BLaER1 treated with 17β-estradiol and CSF1 and Interleukin-3, amounts not matched to agents 10 nM and 100 nM (cell line): ENCODE measurements at regions not wholly inside any gene's neighbourhood (a gene's known extent, or its start where the extent isn't known, plus 50 kb on each side); places are given as distances from the start of the nearest gene placed in this dataset.

ENCODE experiments used
- H3K27ac ChIP-seq, 11 experiments: shearing (Covaris generic); formaldehyde crosslinking; 2 replicates each; pipeline ENCODE4 v1.8.1; 2022
- H3K27me3 ChIP-seq, 11 experiments: shearing (Covaris generic); formaldehyde crosslinking; 2 replicates each; pipeline ENCODE4 v1.8.1; 2022
- H3K36me3 ChIP-seq, 11 experiments: shearing (Covaris generic); formaldehyde crosslinking; 2 replicates each; pipeline ENCODE4 v1.8.1; 2022
- H3K4me1 ChIP-seq, 10 experiments: shearing (Covaris generic); formaldehyde crosslinking; 2 replicates each; pipeline ENCODE4 v1.8.1; 2022
- H3K4me2 ChIP-seq, 11 experiments: shearing (Covaris generic); formaldehyde crosslinking; 2 replicates each; pipeline ENCODE4 v1.8.1; 2022
- H3K4me3 ChIP-seq, 10 experiments: shearing (Covaris generic); formaldehyde crosslinking; 2 replicates each; pipeline ENCODE4 v1.8.1; 2022
- H3K9ac ChIP-seq, 11 experiments: shearing (Covaris generic); formaldehyde crosslinking; 2 replicates each; pipeline ENCODE4 v1.8.1; 2022
- H3K9me3 ChIP-seq, 11 experiments: shearing (Covaris generic); formaldehyde crosslinking; replicated peaks in 1 of 11; 2 replicates each; pipeline ENCODE4 v1.8.1; 2022
- H4K20me1 ChIP-seq, 11 experiments: shearing (Covaris generic); formaldehyde crosslinking; 2 replicates each; pipeline ENCODE4 v1.8.1; 2022
- Cebpa-rat ChIP-seq, 11 experiments: shearing (Covaris generic); IDR thresholded peaks; 2 replicates each; pipeline ENCODE4 v1.8.1; 2022

DNA sequence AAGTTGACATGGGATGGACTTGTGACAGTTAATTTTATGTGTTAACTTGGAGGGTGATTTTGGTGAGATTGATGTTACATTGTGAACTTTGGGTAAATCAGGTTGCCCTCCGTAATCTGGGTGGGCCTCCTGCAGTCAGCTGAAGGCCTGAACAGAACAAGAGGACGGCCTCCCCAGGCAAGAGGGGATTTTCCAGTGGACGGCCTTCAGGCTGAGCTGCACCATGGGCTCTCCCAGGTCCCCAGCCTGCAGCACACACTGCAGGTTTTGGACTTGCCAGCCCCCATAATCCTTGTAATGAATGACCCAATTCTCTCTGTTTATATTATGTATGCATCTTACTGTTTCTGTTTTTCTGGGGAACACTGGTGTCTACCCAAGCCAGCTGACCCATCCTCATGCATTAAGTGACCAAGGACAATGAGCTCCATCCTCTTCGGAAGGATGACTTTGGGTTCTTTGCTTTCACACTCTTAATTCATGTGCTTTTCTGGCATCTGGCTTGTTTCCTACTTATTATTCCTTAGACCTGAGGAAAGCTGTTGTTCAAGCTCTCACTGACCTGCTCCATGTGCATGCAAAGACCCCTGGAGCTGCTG, 64.2 kb downstream of the DACT2 start:
- no peak for TF ChIP-seq Cebpa-rat (IDR thresholded peaks at IDR 0.05)
- H4K20me1 ChIP-seq, result no peaks in the 10 kb centered on the region
- no peaks in the 10 kb centered on the region for H3K36me3 ChIP-seq
- H3K27me3 ChIP-seq, result no peaks in the 10 kb centered on the region
- H3K4me2 ChIP-seq, result peak overlapping the region in 1 of 11 experiments; percentile 20; a peak in 1 of 22 replicates
- H3K9ac ChIP-seq, result no peak overlapping the region
- H3K27ac ChIP-seq, result no peak overlapping the region
- H3K9me3 ChIP-seq, result peaks cover 10 to 20% (median 16%) of the 10 kb centered on the region in 11 experiments; a peak in 21 of 22 replicates
- H3K4me1 ChIP-seq, result peaks cover under 1 to 18% (median 12%) of the 10 kb centered on the region in 10 experiments; a peak in 11 of 20 replicates
- H3K4me3 ChIP-seq, result no peak overlapping the region

DNA sequence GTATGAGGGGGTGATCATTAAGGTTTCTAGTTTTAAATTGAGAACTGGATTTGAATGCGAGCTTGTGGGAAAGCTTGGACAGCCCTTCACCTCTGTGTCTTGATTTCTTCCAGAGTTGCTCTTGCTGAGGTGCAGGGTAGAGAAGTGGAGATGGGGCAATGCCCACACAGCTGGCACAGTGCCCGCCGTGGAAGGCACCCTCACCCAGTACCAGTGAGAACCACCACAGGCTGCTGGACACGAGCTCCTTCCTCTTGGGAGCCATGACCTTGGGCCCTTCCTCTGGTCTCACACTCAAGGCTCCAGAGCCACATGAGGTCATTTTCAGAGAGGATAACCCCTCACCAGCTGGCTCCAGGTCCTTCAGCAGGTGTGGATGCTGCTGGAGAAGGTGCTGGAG, 67.3 kb downstream of the DACT2 start:
- Histone ChIP-seq H3K9me3 (peaks cover 10 to 20% (median 16%) of the 10 kb centered on the region in 11 experiments; a peak in 21 of 22 replicates), H3K4me3 (no peak overlapping the region), H3K27me3 (peaks cover 0 to 13% (median 0%) of the 10 kb centered on the region in 11 experiments; a peak in 6 of 22 replicates), H3K4me2 (no peak overlapping the region), H3K9ac (no peak overlapping the region), H4K20me1 (no peaks in the 10 kb centered on the region), H3K4me1 (peaks cover 11 to 43% (median 27%) of the 10 kb centered on the region in 10 experiments), H3K36me3 (no peaks in the 10 kb centered on the region), H3K27ac (no peak overlapping the region)
- TF ChIP-seq Cebpa-rat (IDR thresholded peaks at IDR 0.05), result no peak

- H3K27me3 ChIP-seq, result peaks cover 0 to 14% (median 0%) of the 10 kb centered on the region in 11 experiments; a peak in 6 of 22 replicates
- peaks cover 11 to 43% (median 27%) of the 10 kb centered on the region in 10 experiments for H3K4me1 ChIP-seq
- H3K9ac ChIP-seq, result no peak overlapping the region
- H3K4me2 ChIP-seq, result peak overlapping the region in 4 of 11 experiments; percentile 10 to 70 (median 14); a peak in 1 of 22 replicates
- no peaks in the 10 kb centered on the region for H3K36me3 ChIP-seq
- H3K27ac ChIP-seq, result no peak overlapping the region
- no peaks in the 10 kb centered on the region for H4K20me1 ChIP-seq
- H3K4me3 ChIP-seq, result no peak overlapping the region
- no peak for TF ChIP-seq Cebpa-rat (IDR thresholded peaks at IDR 0.05)
- peaks cover 1 to 8% (median 6%) of the 10 kb centered on the region in 11 experiments; a peak in 20 of 22 replicates for H3K9me3 ChIP-seq
Observed at GRCh38 chr6:168250250-168250649, 69.3 kb downstream of the DACT2 start.

DNA sequence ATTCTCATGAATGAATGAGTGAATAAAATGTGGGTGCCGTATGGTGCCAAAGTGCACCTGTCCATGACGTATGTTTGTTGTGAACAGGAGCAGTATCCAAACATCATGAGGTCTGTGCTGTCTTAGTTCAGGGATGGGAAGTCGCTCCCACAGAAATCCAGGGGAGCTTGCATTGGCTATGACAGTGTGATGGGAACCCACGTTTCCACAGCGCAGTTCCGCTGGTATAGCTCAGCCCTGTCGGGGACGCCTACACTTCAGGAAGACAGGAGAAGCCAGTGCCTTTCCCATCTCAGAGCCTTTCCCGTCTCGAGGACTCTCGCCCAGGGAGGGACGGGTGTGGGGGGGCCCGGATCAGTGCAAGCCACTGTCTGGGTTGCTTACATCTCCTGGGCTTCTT, 69.8 kb downstream of the DACT2 start:
- Histone ChIP-seq H3K9me3 (peaks cover 0 to 3% (median under 1%) of the 10 kb centered on the region in 11 experiments; a peak in 6 of 22 replicates), H4K20me1 (no peaks in the 10 kb centered on the region), H3K4me2 (peak overlapping the region in 8 of 11 experiments; percentile 3 to 70 (median 56); a peak in 12 of 22 replicates), H3K36me3 (no peaks in the 10 kb centered on the region), H3K4me1 (peaks cover 11 to 43% (median 26%) of the 10 kb centered on the region in 10 experiments), H3K27ac (no peak overlapping the region), H3K4me3 (no peak overlapping the region), H3K27me3 (peaks cover 0 to 14% (median 0%) of the 10 kb centered on the region in 11 experiments; a peak in 6 of 22 replicates), H3K9ac (no peak overlapping the region)
- no peak for TF ChIP-seq Cebpa-rat (IDR thresholded peaks at IDR 0.05)

DNA sequence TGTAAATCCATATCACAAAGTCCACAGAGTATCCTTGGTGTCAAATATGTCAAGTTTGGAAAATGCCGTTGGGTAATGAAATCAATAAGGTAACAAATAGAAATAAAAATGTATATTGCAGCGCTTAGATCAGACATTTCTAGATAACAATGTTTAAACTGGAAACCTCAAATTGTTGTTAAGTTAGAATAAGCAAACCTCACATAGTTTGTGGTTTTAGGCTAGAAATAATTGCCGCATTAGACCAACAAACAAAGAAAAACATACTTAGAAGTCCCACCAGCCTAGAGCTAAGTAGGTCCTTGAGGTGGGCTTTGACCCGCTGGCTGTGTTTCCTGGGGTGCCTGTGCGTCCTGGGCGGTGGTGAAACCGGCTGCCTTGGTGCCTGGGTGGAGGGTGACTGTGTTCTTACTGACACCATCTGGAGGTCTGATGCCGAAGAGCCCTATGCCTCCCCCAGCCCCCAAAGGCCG, 71.4 kb downstream of the DACT2 start:
- no peaks in the 10 kb centered on the region for H4K20me1 ChIP-seq
- peaks cover 0 to 14% (median 0%) of the 10 kb centered on the region in 11 experiments; a peak in 6 of 22 replicates for H3K27me3 ChIP-seq
- no peak overlapping the region for H3K4me3 ChIP-seq
- peaks cover 7 to 36% (median 23%) of the 10 kb centered on the region in 10 experiments for H3K4me1 ChIP-seq
- no peaks in the 10 kb centered on the region for H3K9me3 ChIP-seq
- H3K9ac ChIP-seq, result no peak overlapping the region
- H3K27ac ChIP-seq, result no peak overlapping the region
- no peaks in the 10 kb centered on the region for H3K36me3 ChIP-seq
- peak overlapping the region in 8 of 11 experiments; percentile 38 to 70 (median 58); a peak in 16 of 22 replicates for H3K4me2 ChIP-seq
- no peak for TF ChIP-seq Cebpa-rat (IDR thresholded peaks at IDR 0.05)

- Histone ChIP-seq H3K27ac (no peak overlapping the region), H4K20me1 (no peaks in the 10 kb centered on the region), H3K27me3 (peaks cover 0 to 14% (median 0%) of the 10 kb centered on the region in 11 experiments; a peak in 6 of 22 replicates), H3K4me3 (no peak overlapping the region), H3K36me3 (no peaks in the 10 kb centered on the region), H3K4me1 (peaks cover 9 to 33% (median 20%) of the 10 kb centered on the region in 10 experiments), H3K4me2 (peak overlapping the region in 7 of 11 experiments; percentile 53 to 70 (median 60); a peak in 13 of 22 replicates), H3K9me3 (no peaks in the 10 kb centered on the region), H3K9ac (no peak overlapping the region)
- no peak for TF ChIP-seq Cebpa-rat (IDR thresholded peaks at IDR 0.05)
Observed at GRCh38 chr6:168247443-168248147, 72.0 kb downstream of the DACT2 start.

GRCh38 chr6:168244961-168245551, 74.5 kb downstream of the DACT2 start:
- Histone ChIP-seq H3K9ac (no peak overlapping the region), H4K20me1 (no peaks in the 10 kb centered on the region; a peak in 1 of 22 replicates), H3K4me3 (no peak overlapping the region), H3K36me3 (no peaks in the 10 kb centered on the region), H3K27me3 (peaks cover 0 to 14% (median 0%) of the 10 kb centered on the region in 11 experiments; a peak in 6 of 22 replicates), H3K4me2 (no peak overlapping the region), H3K27ac (no peak overlapping the region), H3K9me3 (no peaks in the 10 kb centered on the region), H3K4me1 (peaks cover 14 to 26% (median 22%) of the 10 kb centered on the region in 10 experiments)
- TF ChIP-seq Cebpa-rat (IDR thresholded peaks at IDR 0.05), result no peak

DNA sequence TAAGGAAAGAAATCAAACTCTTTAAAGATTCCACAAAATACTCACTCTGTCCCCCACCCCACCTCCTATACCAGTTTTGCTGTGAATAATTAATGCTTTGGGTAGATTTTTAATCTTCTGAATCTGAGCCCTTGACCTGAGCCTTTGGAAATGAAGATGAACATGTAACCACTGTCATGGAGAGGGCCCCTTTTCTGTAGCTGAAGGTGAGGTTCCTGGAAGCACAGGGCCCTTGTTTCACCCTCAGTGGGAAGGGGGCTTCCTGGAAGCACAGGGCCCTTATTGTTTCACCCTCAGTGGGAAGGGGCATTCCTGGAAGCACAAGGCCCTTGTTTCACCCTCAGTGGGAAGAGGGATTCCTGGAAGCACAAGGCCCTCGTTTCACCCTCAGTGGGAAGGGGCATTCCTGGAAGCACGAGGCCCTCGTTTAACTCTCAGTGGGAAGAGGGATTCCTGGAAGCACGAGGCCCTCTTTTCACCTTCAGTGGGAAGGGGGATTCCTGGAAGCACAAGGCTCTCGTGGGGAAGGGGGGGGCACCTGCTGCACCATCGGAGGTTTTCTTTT, 75.7 kb downstream of the DACT2 start:
- H3K9ac ChIP-seq, result no peak overlapping the region
- no peak overlapping the region for H3K27ac ChIP-seq
- no peak for TF ChIP-seq Cebpa-rat (IDR thresholded peaks at IDR 0.05)
- no peaks in the 10 kb centered on the region for H3K36me3 ChIP-seq
- peaks cover 0 to 5% (median 0%) of the 10 kb centered on the region in 11 experiments; a peak in 1 of 22 replicates for H4K20me1 ChIP-seq
- H3K4me1 ChIP-seq, result peaks cover 12 to 24% (median 14%) of the 10 kb centered on the region in 10 experiments
- peaks cover 0 to 13% (median 0%) of the 10 kb centered on the region in 11 experiments; a peak in 6 of 22 replicates for H3K27me3 ChIP-seq
- no peak overlapping the region for H3K4me2 ChIP-seq
- no peaks in the 10 kb centered on the region for H3K9me3 ChIP-seq
- H3K4me3 ChIP-seq, result no peak overlapping the region
